GM12865 (cell line): ENCODE measurements at regions not wholly inside any gene's neighbourhood (a gene's known extent, or its start where the extent isn't known, plus 50 kb on each side); places are given as distances from the start of the nearest gene placed in this dataset.
A peak's percentile ranks its signal among the peaks of the same experiment; 100 is the strongest.

Experiments
- DNase-seq: peaks from one replicate; pipeline ENCODE4 v3.0.0; 2010; ENCODE audit warnings: low read depth
- H3K4me3 ChIP-seq: 2 replicates; pipeline ENCODE4 v1.5.1; 2011; ENCODE audit warnings: mild to moderate bottlenecking, low read depth, low read length, control low read depth
- TF ChIP-seq, protein P1 (sequence below): IDR thresholded peaks from 2 replicates; pipeline ENCODE4 v1.5.1; 2011; ENCODE audit warnings: low read length, control low read depth, low read depth, inconsistent platforms; ENCODE audit not compliant: insufficient read depth; ENCODE audit errors: missing control alignments

DNA sequence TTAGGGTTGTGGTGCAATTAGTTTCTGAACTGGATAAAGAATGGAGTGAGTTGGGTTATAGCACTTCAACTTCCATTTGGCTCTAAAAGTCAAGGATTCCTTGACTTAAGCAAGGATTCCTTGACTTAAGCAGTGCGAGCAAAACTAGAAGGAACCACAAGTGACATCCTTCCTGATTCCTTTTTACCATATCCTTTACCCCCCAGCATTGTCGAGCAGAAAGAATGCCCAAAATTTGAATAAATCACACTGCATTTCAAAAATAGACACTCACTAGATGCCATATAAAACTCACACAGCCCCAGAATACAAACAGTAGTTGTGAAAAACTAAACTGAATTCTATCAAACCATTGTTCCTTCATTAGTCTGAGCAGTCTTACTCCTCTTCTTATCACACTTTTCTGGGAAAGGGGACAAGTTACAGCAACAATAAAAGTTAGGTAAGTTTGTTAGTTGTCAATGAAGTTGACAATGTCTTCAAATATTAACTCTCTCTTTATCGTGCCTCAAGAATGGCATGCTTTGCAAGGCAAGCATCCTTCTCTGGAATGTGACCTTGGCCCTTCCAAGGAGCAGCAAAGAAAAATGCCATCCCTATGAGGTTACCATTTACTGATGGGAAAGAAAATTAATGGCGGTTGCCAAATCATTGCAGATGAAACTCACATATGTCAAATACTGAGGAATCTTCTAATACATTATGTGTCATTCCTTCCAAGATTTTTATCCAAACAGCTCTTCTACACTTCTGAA, 273.3 kb upstream of the ANKRD55 start:
- DNase-seq = no peak
- TF ChIP-seq, protein P1, sequence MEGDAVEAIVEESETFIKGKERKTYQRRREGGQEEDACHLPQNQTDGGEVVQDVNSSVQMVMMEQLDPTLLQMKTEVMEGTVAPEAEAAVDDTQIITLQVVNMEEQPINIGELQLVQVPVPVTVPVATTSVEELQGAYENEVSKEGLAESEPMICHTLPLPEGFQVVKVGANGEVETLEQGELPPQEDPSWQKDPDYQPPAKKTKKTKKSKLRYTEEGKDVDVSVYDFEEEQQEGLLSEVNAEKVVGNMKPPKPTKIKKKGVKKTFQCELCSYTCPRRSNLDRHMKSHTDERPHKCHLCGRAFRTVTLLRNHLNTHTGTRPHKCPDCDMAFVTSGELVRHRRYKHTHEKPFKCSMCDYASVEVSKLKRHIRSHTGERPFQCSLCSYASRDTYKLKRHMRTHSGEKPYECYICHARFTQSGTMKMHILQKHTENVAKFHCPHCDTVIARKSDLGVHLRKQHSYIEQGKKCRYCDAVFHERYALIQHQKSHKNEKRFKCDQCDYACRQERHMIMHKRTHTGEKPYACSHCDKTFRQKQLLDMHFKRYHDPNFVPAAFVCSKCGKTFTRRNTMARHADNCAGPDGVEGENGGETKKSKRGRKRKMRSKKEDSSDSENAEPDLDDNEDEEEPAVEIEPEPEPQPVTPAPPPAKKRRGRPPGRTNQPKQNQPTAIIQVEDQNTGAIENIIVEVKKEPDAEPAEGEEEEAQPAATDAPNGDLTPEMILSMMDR = no peak
- no peak overlapping the region for H3K4me3 ChIP-seq

DNA sequence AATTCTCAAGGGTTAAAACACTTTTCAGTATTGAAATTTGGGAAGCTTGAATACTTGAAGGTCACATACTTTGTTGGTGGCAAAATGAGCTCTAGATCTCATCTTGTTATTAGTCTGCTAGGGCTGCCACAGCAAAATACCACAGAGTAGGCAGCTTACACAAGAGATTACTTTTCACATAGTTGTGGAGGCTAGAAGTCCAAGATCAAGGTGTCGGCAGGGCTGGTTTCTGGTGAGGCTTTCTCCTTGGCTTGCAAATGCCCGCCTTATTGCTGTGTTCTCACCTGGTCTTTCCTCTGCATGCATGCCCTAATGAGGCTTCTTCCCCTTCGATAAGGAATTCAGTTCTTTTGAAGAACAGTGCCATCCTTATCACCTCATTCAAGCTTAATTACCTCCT, 270.8 kb upstream of the ANKRD55 start:
- H3K4me3 ChIP-seq = no peak overlapping the region
- DNase-seq = no peak
- TF ChIP-seq, protein P1 = no peak

DNA sequence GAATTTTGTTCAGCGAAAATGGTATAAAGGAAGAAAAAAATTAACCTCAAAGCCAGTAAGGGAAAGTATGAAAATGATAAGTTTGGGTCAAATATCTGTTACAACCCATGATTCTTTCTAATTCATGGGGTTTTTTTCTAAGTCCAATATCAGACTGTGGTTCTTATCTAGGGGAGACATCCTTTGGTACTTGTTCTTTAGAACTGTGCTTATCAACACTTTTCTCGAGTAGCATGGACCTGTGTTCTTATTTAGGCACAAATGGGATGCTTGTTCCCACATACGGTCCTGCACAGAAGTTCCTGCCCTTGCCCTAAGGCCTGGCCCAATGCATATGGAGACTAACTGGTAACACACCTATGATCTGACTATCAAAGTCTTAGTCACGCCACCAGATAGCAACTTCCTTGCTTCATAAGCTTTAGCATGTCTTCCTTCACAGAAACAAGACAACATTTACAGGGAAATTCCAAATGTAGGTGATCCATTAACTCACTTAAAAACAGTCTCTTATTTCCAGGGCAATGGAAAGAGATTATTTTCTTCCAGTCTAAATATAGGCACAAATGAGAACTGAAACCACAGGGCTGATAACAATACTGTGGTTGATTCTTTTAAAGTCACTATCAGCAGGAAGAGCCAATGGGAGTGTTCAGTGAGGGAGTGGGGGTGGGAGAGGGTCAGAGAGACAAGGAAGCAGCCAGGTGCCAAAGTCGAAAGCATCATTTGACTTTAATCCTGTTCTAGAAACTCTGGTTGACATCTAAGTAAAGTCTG, 268.8 kb upstream of the ANKRD55 start:
- H3K4me3 ChIP-seq = no peak overlapping the region
- TF ChIP-seq, protein P1 = no peak
- DNase-seq = peak; percentile 17

DNA sequence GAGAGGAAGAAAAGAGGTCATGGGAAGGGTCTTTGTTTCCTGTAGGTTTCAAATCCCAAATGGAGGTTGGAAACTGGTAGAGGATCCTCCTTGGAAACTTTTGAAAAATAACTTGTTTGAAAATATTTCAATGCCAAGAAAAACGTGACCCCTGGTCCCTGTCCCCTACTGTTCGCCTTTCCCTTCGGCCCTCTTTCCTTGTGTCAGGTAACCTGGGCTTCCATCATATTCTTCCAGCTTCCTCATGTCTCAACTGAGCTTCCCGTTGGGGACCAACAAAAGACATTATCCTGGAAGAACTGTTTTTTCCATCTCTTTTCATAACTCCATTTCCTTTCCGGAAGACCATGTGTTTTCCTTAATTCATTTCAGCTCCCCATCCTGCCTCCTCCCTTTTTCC, 266.8 kb upstream of the ANKRD55 start:
- TF ChIP-seq, protein P1 = no peak
- no peak overlapping the region for H3K4me3 ChIP-seq
- no peak for DNase-seq

DNA sequence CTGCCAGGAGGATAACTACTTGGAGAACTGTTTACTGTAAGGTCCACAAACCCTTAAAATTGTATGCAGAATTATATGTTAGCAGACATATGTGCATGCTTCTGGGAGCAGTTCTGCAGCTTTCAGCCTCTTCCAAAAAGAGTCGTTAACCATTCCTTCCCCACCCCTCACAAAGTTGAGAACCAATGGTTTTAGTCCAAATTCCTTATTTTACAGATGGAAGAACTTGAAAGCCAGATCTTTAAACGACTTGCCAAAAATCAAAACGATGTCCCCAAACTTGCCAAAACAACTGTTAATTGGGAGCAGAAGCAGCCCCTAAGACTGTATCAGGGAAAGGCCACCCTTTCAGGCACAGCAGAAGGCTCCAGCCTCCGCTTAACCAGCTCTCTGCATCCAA, 266.4 kb upstream of the ANKRD55 start:
- DNase-seq = no peak
- no peak overlapping the region for H3K4me3 ChIP-seq
- TF ChIP-seq, protein P1 = no peak

DNA sequence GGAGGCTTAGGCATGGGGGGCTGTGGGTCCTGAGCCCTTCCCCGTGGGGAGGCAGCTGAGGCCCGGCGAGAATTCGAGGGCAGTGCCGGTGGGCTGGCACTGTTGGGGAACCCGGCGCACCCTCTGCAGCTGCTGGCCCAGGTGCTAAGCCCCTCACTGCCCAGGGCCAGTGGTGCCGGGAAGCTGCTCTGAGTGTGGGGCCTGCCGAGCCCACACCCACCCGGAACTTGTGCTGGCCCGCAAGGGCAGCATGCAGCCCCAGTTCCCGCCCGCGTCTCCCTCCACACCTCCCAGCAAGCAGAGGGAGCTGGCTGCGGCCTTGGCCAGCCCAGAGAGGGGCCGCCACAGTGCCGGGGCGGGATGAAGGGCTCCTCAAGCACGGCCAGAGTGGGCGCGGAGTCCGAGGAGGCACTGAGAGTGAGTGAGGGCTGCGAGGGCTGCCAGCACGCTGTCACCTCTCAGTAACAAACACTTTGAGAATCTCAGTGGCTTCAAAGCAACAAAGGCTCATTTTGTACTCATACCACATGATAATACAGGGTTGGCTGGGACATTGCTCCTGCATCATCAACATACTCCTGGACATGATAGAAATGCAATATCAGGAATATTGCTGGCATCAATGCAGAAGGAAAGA, 265.7 kb upstream of the ANKRD55 start:
- H3K4me3 ChIP-seq = no peak overlapping the region
- TF ChIP-seq, protein P1 = no peak
- DNase-seq = no peak
